ENCODE measurements at regions not wholly inside any gene's neighbourhood (a gene's known extent, or its start where the extent isn't known, plus 50 kb on each side); places are given as distances from the start of the nearest gene placed in this dataset.
A peak's percentile ranks its signal among the peaks of the same experiment; 100 is the strongest.
"Not testable (repeated sequence)": the region's sequence is repeated elsewhere in the genome, so short reads cannot be mapped to it uniquely, and the experiment has no call there.

- Histone ChIP-seq H3K9me3 (ENCODE audit: control insufficient read depth, low read length) (no peaks in the 10 kb centered on the region), H3K4me1 (ENCODE audit: control insufficient read depth, insufficient read depth, low read length) (no peaks in the 10 kb centered on the region), H3K4me3 (ENCODE audit: low read length) (no peak overlapping the region), H3K36me3 (ENCODE audit: control insufficient read depth, insufficient read depth, low read length, severe bottlenecking) (no peaks in the 10 kb centered on the region), H3K9ac (ENCODE audit: low read length) (no peak overlapping the region), H3K27me3 (replicated peaks; ENCODE audit: control insufficient read depth, insufficient read depth, low read length) (no peaks in the 10 kb centered on the region)
- no peak for DNase-seq (ENCODE audit: low read depth)
These were observed 301.2 kb upstream of the ZNF804A start for GRCh38 chr2:184297085-184297484.

DNA sequence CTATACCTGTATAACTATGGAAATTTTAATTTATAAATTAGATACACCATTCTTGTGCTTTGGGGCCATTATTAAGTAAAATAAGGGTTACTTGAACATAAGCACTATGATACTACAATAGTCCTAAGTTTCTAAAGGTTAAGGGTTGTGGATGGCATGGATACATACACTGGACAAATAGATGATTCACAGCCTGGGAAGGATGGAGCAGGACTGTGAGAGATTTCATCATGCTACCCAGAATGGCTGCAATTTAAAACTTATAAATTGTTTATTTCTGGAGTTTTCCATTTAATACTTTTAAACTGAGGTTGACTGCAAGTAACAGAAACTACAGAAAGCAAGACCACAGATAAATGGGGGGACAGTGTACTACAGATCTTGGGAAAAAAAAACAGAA is 295.8 kb upstream of the ZNF804A start:
- peak; percentile 69 for DNase-seq (ENCODE audit: low read depth)
- H3K9ac ChIP-seq (ENCODE audit: low read length): no peak overlapping the region
- no peak overlapping the region for H3K4me3 ChIP-seq (ENCODE audit: low read length)
- H3K4me1 ChIP-seq (ENCODE audit: control insufficient read depth, insufficient read depth, low read length): no peaks in the 10 kb centered on the region
- no peaks in the 10 kb centered on the region for H3K9me3 ChIP-seq (ENCODE audit: control insufficient read depth, low read length)
- H3K36me3 ChIP-seq (ENCODE audit: control insufficient read depth, insufficient read depth, low read length, severe bottlenecking): no peaks in the 10 kb centered on the region
- no peaks in the 10 kb centered on the region for H3K27me3 ChIP-seq (replicated peaks; ENCODE audit: control insufficient read depth, insufficient read depth, low read length)

- Histone ChIP-seq H3K36me3 (ENCODE audit: control insufficient read depth, insufficient read depth, low read length, severe bottlenecking) (no peaks in the 10 kb centered on the region), H3K9ac (ENCODE audit: low read length) (no peak overlapping the region), H3K27me3 (replicated peaks; ENCODE audit: control insufficient read depth, insufficient read depth, low read length) (no peaks in the 10 kb centered on the region), H3K4me1 (ENCODE audit: control insufficient read depth, insufficient read depth, low read length) (no peaks in the 10 kb centered on the region), H3K4me3 (ENCODE audit: low read length) (no peak overlapping the region), H3K9me3 (ENCODE audit: control insufficient read depth, low read length) (no peaks in the 10 kb centered on the region)
- peak; percentile 25 for DNase-seq (ENCODE audit: low read depth)
These were observed 294.3 kb upstream of the ZNF804A start for GRCh38 chr2:184304006-184304405.

GRCh38 chr2:184305105-184305504 is 293.2 kb upstream of the ZNF804A start:
- no peak for DNase-seq (ENCODE audit: low read depth)
- no peak overlapping the region for H3K9ac ChIP-seq (ENCODE audit: low read length)
- H3K4me3 ChIP-seq (ENCODE audit: low read length): no peak overlapping the region
- no peaks in the 10 kb centered on the region for H3K36me3 ChIP-seq (ENCODE audit: control insufficient read depth, insufficient read depth, low read length, severe bottlenecking)
- H3K9me3 ChIP-seq (ENCODE audit: control insufficient read depth, low read length): no peaks in the 10 kb centered on the region
- no peaks in the 10 kb centered on the region for H3K27me3 ChIP-seq (replicated peaks; ENCODE audit: control insufficient read depth, insufficient read depth, low read length)
- H3K4me1 ChIP-seq (ENCODE audit: control insufficient read depth, insufficient read depth, low read length): no peaks in the 10 kb centered on the region

GRCh38 chr2:184308706-184309105 is 289.6 kb upstream of the ZNF804A start:
- H3K4me3 ChIP-seq (ENCODE audit: low read length): no peak overlapping the region
- H3K9me3 ChIP-seq (ENCODE audit: control insufficient read depth, low read length): no peaks in the 10 kb centered on the region
- no peaks in the 10 kb centered on the region for H3K4me1 ChIP-seq (ENCODE audit: control insufficient read depth, insufficient read depth, low read length)
- H3K27me3 ChIP-seq (replicated peaks; ENCODE audit: control insufficient read depth, insufficient read depth, low read length): no peaks in the 10 kb centered on the region
- no peaks in the 10 kb centered on the region for H3K36me3 ChIP-seq (ENCODE audit: control insufficient read depth, insufficient read depth, low read length, severe bottlenecking)
- no peak overlapping the region for H3K9ac ChIP-seq (ENCODE audit: low read length)
- no peak for DNase-seq (ENCODE audit: low read depth)

GRCh38 chr2:184312970-184313369 is 285.4 kb upstream of the ZNF804A start:
- Histone ChIP-seq H3K9ac (ENCODE audit: low read length) (no peak overlapping the region), H3K9me3 (ENCODE audit: control insufficient read depth, low read length) (no peaks in the 10 kb centered on the region), H3K4me1 (ENCODE audit: control insufficient read depth, insufficient read depth, low read length) (no peaks in the 10 kb centered on the region), H3K4me3 (ENCODE audit: low read length) (no peak overlapping the region), H3K27me3 (replicated peaks; ENCODE audit: control insufficient read depth, insufficient read depth, low read length) (no peaks in the 10 kb centered on the region), H3K36me3 (ENCODE audit: control insufficient read depth, insufficient read depth, low read length, severe bottlenecking) (no peaks in the 10 kb centered on the region)
- DNase-seq (ENCODE audit: low read depth): no peak

GRCh38 chr2:184314829-184315228 is 283.5 kb upstream of the ZNF804A start:
- DNase-seq (ENCODE audit: low read depth): no peak
- Histone ChIP-seq H3K4me3 (ENCODE audit: low read length) (no peak overlapping the region), H3K36me3 (ENCODE audit: control insufficient read depth, insufficient read depth, low read length, severe bottlenecking) (no peaks in the 10 kb centered on the region)

DNA sequence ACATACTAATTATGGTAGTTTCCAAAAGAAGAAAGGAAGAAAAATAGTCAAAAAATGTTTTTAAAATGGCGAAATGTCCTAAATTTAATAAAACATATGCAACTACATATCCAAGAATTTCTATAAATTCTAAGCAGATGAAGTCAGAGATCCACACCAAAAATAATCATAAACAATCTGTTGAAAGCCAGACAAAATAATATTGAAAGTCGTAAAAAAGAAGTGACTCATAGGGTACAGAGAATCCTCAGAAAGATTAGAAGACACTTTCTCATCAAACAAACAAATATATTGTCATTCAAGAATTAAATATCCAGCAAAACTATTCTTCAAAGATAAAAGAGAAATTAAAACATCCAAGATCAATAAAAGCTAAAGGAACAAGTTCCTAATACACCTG is 281.4 kb upstream of the ZNF804A start:
- Histone ChIP-seq H3K36me3 (ENCODE audit: control insufficient read depth, insufficient read depth, low read length, severe bottlenecking) (no peaks in the 10 kb centered on the region), H3K4me1 (ENCODE audit: control insufficient read depth, insufficient read depth, low read length) (no peaks in the 10 kb centered on the region), H3K27me3 (replicated peaks; ENCODE audit: control insufficient read depth, insufficient read depth, low read length) (no peaks in the 10 kb centered on the region), H3K4me3 (ENCODE audit: low read length) (no peak overlapping the region), H3K9me3 (ENCODE audit: control insufficient read depth, low read length) (no peaks in the 10 kb centered on the region), H3K9ac (ENCODE audit: low read length) (no peak overlapping the region)
- DNase-seq (ENCODE audit: low read depth): no peak

More at GRCh38 chr2:184314829-184315228, 283.5 kb upstream of the ZNF804A start:
- H3K9ac ChIP-seq (ENCODE audit: low read length): no peak overlapping the region
- no peaks in the 10 kb centered on the region for H3K27me3 ChIP-seq (replicated peaks; ENCODE audit: control insufficient read depth, insufficient read depth, low read length)
- no peaks in the 10 kb centered on the region for H3K9me3 ChIP-seq (ENCODE audit: control insufficient read depth, low read length)
- H3K4me1 ChIP-seq (ENCODE audit: control insufficient read depth, insufficient read depth, low read length): no peaks in the 10 kb centered on the region

GRCh38 chr2:184322615-184323014 is 275.7 kb upstream of the ZNF804A start:
- Histone ChIP-seq H3K9me3 (ENCODE audit: control insufficient read depth, low read length) (no peaks in the 10 kb centered on the region), H3K4me3 (ENCODE audit: low read length) (no peak overlapping the region), H3K9ac (ENCODE audit: low read length) (no peak overlapping the region), H3K27me3 (replicated peaks; ENCODE audit: control insufficient read depth, insufficient read depth, low read length) (no peaks in the 10 kb centered on the region), H3K36me3 (ENCODE audit: control insufficient read depth, insufficient read depth, low read length, severe bottlenecking) (no peaks in the 10 kb centered on the region), H3K4me1 (ENCODE audit: control insufficient read depth, insufficient read depth, low read length) (no peaks in the 10 kb centered on the region)
- no peak for DNase-seq (ENCODE audit: low read depth)

DNA sequence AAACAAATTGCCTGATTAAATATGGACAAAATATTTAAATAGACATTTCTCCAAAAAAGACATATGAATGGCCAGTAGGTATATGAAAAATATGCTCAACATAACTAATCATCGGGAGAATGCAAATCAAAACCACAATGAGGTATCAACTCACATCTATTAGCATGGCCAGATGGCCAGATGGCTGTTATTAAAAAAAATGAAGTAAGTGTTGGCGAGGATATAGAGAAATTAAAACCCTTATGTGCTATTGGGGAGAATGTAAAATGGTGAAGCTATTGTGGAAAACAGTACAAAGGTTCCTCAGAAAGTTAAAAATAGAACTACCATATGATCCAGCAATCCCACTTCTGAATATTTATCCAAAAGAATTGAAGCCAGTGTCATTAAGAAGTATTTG is 272.3 kb upstream of the ZNF804A start:
- H3K9me3 ChIP-seq (ENCODE audit: control insufficient read depth, low read length): no peaks in the 10 kb centered on the region
- H3K4me1 ChIP-seq (ENCODE audit: control insufficient read depth, insufficient read depth, low read length): no peaks in the 10 kb centered on the region
- H3K27me3 ChIP-seq (replicated peaks; ENCODE audit: control insufficient read depth, insufficient read depth, low read length): no peaks in the 10 kb centered on the region
- no peak overlapping the region for H3K4me3 ChIP-seq (ENCODE audit: low read length)
- H3K36me3 ChIP-seq (ENCODE audit: control insufficient read depth, insufficient read depth, low read length, severe bottlenecking): no peaks in the 10 kb centered on the region
- H3K9ac ChIP-seq (ENCODE audit: low read length): no peak overlapping the region
- DNase-seq (ENCODE audit: low read depth): no peak

DNA sequence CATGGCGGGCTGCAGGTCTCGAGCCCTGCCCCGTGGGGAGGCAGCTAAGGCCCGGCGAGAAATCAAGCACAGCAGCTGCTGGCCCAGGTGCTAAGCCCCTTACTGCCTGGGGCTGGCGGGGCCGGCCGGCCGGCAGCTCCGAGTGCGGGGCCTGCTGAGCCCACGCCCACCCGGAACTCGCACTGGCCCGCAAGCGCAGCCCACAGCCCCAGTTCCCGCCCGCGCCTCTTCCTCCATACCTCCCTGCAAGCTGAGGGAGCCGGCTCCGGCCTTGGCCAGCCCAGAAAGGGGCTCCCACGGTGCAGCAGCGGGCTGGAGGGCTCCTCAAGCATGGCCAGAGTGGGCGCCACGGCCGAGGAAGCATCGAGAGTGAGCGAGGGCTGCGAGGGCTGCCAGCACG is 270.5 kb upstream of the ZNF804A start:
- not testable (repeated sequence) for H3K9me3 ChIP-seq (ENCODE audit: control insufficient read depth, low read length)

GRCh38 chr2:184330561-184330960 is 267.8 kb upstream of the ZNF804A start:
- DNase-seq (ENCODE audit: low read depth); H3K36me3 ChIP-seq (ENCODE audit: control insufficient read depth, insufficient read depth, low read length, severe bottlenecking); H3K4me3 ChIP-seq (ENCODE audit: low read length); H3K9me3 ChIP-seq (ENCODE audit: control insufficient read depth, low read length); H3K27me3 ChIP-seq (replicated peaks; ENCODE audit: control insufficient read depth, insufficient read depth, low read length); H3K4me1 ChIP-seq (ENCODE audit: control insufficient read depth, insufficient read depth, low read length); H3K9ac ChIP-seq (ENCODE audit: low read length): not testable (repeated sequence)

More for the DNA sequence above, 270.5 kb upstream of the ZNF804A start:
- not testable (repeated sequence) for H3K4me3 ChIP-seq (ENCODE audit: low read length); H3K4me1 ChIP-seq (ENCODE audit: control insufficient read depth, insufficient read depth, low read length); DNase-seq (ENCODE audit: low read depth); H3K36me3 ChIP-seq (ENCODE audit: control insufficient read depth, insufficient read depth, low read length, severe bottlenecking); H3K9ac ChIP-seq (ENCODE audit: low read length); H3K27me3 ChIP-seq (replicated peaks; ENCODE audit: control insufficient read depth, insufficient read depth, low read length)

Measured in adipocyte (in vitro differentiated cells).